Peyer's patch (tissue), 4 donors: ENCODE measurements at regions not wholly inside any gene's neighbourhood (a gene's known extent, or its start where the extent isn't known, plus 50 kb on each side); places are given as distances from the start of the nearest gene placed in this dataset.

Experiments
- DNase-seq, 3 donors: peaks; one replicate each; pipeline ENCODE4 v3.0.0-alpha.2; 2017 to 2019
- H3K27ac ChIP-seq, 4 donors: fragments of 200-600 bp; sonication (generic); one replicate each; pipeline ENCODE4 v1.5.1; 2016 to 2019
- H3K27me3 ChIP-seq, 2 donors: fragments of 200-600 bp; sonication (generic); one replicate each; pipeline ENCODE4 v1.5.1; 2019
- H3K36me3 ChIP-seq, 3 donors: fragments of 200-600 bp; sonication (generic); one replicate each; pipeline ENCODE4 v1.5.1; 2016 to 2019
- H3K4me1 ChIP-seq, 4 donors: fragments of 200-600 bp; sonication (generic); one replicate each; pipeline ENCODE4 v1.5.1; 2016 to 2019
- H3K4me3 ChIP-seq, 4 donors: fragments of 200-600 bp; sonication (generic); 1 replicate in 3 of 4; 2 replicates in 1 of 4; pipeline ENCODE4 v1.5.1; 2016 to 2019; ENCODE audit warnings: mild to moderate bottlenecking in 1 of 4
- H3K9me3 ChIP-seq, 4 donors: fragments of 200-600 bp; sonication (generic); one replicate each; pipeline ENCODE4 v1.5.1; 2016 to 2019; ENCODE audit warnings: mild to moderate bottlenecking in 1 of 4
- POLR2A ChIP-seq, 2 donors: fragments of 450-650 bp; IDR thresholded peaks; one replicate each; pipeline ENCODE4 v1.5.1; 2017; ENCODE audit warnings: antibody characterized with exemption in 2 of 2, mild to moderate bottlenecking in 2 of 2, moderate library complexity in 2 of 2
- TF ChIP-seq, protein P1 (sequence below), 6 experiments: fragments of 450-650 bp in 4 of 6; fragments of 200-600 bp in 2 of 6; sonication (generic) in 1 of 6; IDR thresholded peaks; one replicate each; pipeline ENCODE4 v1.5.1; 2017 to 2019; ENCODE audit warnings: antibody characterized with exemption in 6 of 6, mild to moderate bottlenecking in 3 of 6, moderate library complexity in 1 of 6

DNA sequence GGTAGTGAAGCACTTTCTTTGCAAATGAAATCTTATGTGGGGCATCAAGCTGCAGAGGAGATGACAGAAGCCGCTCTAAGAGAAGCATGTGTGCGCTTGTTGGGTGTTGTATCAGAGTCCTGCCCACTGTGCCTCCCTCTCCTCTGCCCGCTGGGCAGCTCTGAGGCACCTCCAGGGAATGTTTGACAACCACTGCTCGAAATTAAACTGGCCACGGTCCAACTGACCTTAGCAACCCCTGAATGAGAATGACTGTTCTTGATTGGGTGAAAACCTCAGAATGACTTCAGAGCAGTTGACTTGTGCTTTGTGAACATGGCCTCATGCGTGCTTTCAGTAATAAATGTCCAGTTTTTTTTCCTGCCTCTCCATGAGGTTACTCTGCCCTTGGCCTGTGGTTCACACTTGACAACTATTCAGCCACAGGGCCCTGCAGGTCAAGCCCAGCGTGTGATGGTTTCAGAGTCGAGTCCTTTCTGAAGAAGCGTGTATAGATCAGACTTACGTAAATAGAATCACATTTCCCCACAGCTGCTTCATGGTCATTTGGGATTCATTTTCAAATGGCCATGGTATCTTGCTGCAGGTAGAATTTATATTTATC lies 94.9 kb downstream of the SLC4A3 start:
- DNase-seq, result no peak
- TF ChIP-seq POLR2A (IDR thresholded peaks at IDR 0.05), result no peak
- TF ChIP-seq, protein P1, sequence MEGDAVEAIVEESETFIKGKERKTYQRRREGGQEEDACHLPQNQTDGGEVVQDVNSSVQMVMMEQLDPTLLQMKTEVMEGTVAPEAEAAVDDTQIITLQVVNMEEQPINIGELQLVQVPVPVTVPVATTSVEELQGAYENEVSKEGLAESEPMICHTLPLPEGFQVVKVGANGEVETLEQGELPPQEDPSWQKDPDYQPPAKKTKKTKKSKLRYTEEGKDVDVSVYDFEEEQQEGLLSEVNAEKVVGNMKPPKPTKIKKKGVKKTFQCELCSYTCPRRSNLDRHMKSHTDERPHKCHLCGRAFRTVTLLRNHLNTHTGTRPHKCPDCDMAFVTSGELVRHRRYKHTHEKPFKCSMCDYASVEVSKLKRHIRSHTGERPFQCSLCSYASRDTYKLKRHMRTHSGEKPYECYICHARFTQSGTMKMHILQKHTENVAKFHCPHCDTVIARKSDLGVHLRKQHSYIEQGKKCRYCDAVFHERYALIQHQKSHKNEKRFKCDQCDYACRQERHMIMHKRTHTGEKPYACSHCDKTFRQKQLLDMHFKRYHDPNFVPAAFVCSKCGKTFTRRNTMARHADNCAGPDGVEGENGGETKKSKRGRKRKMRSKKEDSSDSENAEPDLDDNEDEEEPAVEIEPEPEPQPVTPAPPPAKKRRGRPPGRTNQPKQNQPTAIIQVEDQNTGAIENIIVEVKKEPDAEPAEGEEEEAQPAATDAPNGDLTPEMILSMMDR (IDR thresholded peaks at IDR 0.05), result no peak
- Histone ChIP-seq H3K27me3 (no peaks in the 10 kb centered on the region), H3K9me3 (no peaks in the 10 kb centered on the region), H3K27ac (no peak overlapping the region), H3K4me1 (no peaks in the 10 kb centered on the region), H3K4me3 (no peak overlapping the region), H3K36me3 (no peaks in the 10 kb centered on the region)

DNA sequence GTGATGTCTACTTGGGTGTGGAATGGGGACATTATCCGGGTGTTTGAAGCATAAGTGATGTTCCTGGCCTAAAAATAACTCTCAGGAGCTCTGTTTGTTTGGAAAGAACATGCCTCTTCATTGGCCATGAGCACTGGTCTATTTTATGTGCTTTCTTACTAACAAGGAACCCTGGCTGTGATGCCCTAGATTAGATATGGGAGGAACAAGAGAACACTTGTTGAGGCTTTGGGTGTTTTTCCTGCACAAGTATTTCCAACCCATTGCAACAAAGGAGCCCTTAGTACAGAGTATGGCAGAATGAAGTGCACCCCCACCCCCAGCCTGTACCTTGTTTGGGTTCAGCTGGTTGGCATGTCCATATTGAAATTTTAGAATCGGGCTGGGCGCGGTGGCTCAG lies 95.9 kb downstream of the SLC4A3 start:
- Histone ChIP-seq H3K4me3 (no peak overlapping the region), H3K27ac (no peak overlapping the region), H3K36me3 (no peaks in the 10 kb centered on the region), H3K4me1 (no peaks in the 10 kb centered on the region), H3K27me3 (no peaks in the 10 kb centered on the region), H3K9me3 (no peaks in the 10 kb centered on the region)
- no peak for DNase-seq
- TF ChIP-seq, protein P1 (IDR thresholded peaks at IDR 0.05), result no peak
- TF ChIP-seq POLR2A (IDR thresholded peaks at IDR 0.05), result no peak

DNA sequence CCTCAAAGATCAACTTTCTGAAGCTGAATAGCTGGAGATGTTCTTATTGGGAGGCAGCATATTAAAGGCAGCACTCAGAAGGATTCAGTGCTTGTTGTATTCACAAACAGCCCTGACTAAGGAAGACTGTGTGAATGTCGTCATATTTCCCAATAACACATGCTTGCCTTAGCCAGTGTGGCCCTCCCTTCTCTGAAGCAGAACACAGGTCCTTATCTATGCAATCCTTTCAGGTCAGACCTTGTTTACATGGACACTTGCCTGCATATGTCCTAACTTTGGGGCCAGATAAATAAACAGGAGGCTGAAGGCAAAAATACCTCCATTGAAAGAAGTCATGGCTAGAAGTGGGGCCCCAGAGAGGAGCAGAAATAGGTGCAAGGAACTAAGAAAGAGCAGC lies 97.2 kb downstream of the SLC4A3 start:
- no peak overlapping the region for H3K4me3 ChIP-seq
- no peak for TF ChIP-seq POLR2A (IDR thresholded peaks at IDR 0.05)
- TF ChIP-seq, protein P1 (IDR thresholded peaks at IDR 0.05), result no peak
- no peaks in the 10 kb centered on the region for H3K9me3 ChIP-seq
- no peaks in the 10 kb centered on the region for H3K27me3 ChIP-seq
- no peak overlapping the region for H3K27ac ChIP-seq
- no peak for DNase-seq
- no peaks in the 10 kb centered on the region for H3K4me1 ChIP-seq
- H3K36me3 ChIP-seq, result no peaks in the 10 kb centered on the region

DNA sequence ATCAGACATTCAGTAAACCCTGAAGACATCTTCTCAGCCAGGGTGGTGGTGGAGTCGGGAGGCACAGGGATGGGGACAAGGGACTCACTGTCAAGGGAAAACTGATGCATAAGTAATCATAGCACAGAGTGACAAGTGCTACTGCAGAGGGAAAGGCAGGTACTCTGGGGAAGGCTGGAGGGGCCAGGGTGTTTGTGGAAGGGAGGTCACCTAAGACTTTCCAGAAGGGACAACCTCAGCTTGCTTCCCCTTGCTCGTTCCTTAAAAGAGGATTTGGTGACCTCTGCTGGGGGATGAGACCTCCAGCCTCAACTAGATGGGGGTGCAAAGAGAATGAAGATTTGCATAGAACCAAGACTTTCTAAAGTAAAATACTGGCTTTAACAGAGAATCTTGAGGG lies 99.5 kb downstream of the SLC4A3 start:
- TF ChIP-seq, protein P1 (IDR thresholded peaks at IDR 0.05), result no peak
- TF ChIP-seq POLR2A (IDR thresholded peaks at IDR 0.05), result no peak
- no peak overlapping the region for H3K27ac ChIP-seq
- no peaks in the 10 kb centered on the region for H3K4me1 ChIP-seq
- no peaks in the 10 kb centered on the region for H3K9me3 ChIP-seq
- no peak overlapping the region for H3K4me3 ChIP-seq
- no peak for DNase-seq
- no peaks in the 10 kb centered on the region for H3K36me3 ChIP-seq
- no peaks in the 10 kb centered on the region for H3K27me3 ChIP-seq

DNA sequence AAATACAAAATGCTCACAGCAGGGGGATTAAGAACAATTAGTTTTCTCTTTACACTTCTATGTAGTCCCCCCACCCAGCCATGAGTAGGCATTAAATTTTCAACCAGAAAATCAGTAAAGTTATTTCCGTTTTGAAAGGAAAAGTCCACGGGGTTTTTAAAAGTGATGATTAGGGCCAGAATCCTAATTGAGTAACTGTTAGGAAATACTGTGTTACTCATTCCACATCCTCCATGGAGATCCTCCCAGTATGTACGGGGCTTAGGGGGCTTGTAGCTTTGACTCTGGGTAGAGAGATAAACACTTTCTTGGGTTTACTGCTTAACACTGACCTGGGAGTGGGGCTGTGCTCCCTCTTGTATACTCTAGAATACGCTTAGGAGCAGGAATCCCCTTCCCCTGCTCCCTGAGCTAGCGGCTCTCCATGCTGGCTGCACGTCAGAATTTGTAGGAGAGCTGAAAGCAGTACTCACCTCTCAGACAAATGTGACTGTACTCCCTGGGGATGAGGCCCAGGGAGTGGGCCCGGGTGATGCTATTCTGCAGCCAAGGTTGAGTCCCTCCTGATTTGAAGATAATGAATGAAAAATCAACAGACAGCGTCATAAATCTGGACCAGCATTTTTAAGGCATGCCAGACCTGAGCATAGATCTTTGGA lies 100.5 kb downstream of the SLC4A3 start:
- Histone ChIP-seq H3K4me3 (no peak overlapping the region), H3K27ac (no peak overlapping the region), H3K4me1 (no peaks in the 10 kb centered on the region), H3K9me3 (no peaks in the 10 kb centered on the region), H3K27me3 (no peaks in the 10 kb centered on the region), H3K36me3 (no peaks in the 10 kb centered on the region)
- no peak for DNase-seq
- no peak for TF ChIP-seq POLR2A (IDR thresholded peaks at IDR 0.05)
- TF ChIP-seq, protein P1 (IDR thresholded peaks at IDR 0.05), result no peak
